ENCODE measurements at regions not wholly inside any gene's neighbourhood (a gene's known extent, or its start where the extent isn't known, plus 50 kb on each side); places are given as distances from the start of the nearest gene placed in this dataset.

- no peak overlapping the region for H3K4me2 ChIP-seq (ENCODE audit: low read length)
- H3K27me3 ChIP-seq (ENCODE audit: insufficient read depth, low read depth, low read length): no peaks in the 10 kb centered on the region
Measured at GRCh38 chr1:241413386-241413785, 56.4 kb upstream of the RGS7 start.

GRCh38 chr1:241412646-241413045, 55.6 kb upstream of the RGS7 start:
- no peak for TF ChIP-seq EZH2 (IDR thresholded peaks at IDR 0.05; ENCODE audit: borderline replicate concordance, insufficient read depth, low read length, poor library complexity, severe bottlenecking)
- no peak for TF ChIP-seq RAD21 (conservative IDR thresholded peaks at IDR 0.05)
- no peak for TF ChIP-seq REST (IDR thresholded peaks at IDR 0.05; ENCODE audit: borderline replicate concordance)
- TF ChIP-seq POLR2AphosphoS5 (IDR thresholded peaks at IDR 0.05): no peak
- Histone ChIP-seq H3F3A (ENCODE audit: insufficient read depth, low read length, poor library complexity, severe bottlenecking) (no peaks in the 10 kb centered on the region), H4K20me1 (ENCODE audit: insufficient read depth) (no peaks in the 10 kb centered on the region), H3K36me3 (ENCODE audit: insufficient read depth, low read length) (no peaks in the 10 kb centered on the region), H3K9me2 (ENCODE audit: insufficient read depth, low read length) (no peaks in the 10 kb centered on the region), H3K27me3 (ENCODE audit: insufficient read depth, low read depth, low read length) (no peaks in the 10 kb centered on the region), H2AFZ (ENCODE audit: low read depth, low read length) (no peak overlapping the region), H3K9ac (ENCODE audit: low read length) (no peak overlapping the region), H3K27ac (ENCODE audit: low read length) (no peak overlapping the region), H3K4me2 (ENCODE audit: low read length) (no peak overlapping the region), H3K9me3 (ENCODE audit: low read length) (no peaks in the 10 kb centered on the region), H3K79me2 (replicated peaks; ENCODE audit: insufficient read depth, low read length) (no peaks in the 10 kb centered on the region), H3K4me3 (ENCODE audit: low read length) (no peak overlapping the region)

More at GRCh38 chr1:241413386-241413785, 56.4 kb upstream of the RGS7 start:
- no peaks in the 10 kb centered on the region for H3K9me2 ChIP-seq (ENCODE audit: insufficient read depth, low read length)
- no peak overlapping the region for H2AFZ ChIP-seq (ENCODE audit: low read depth, low read length)
- TF ChIP-seq POLR2AphosphoS5 (IDR thresholded peaks at IDR 0.05): no peak
- no peak for TF ChIP-seq TAF1 (IDR thresholded peaks at IDR 0.05; ENCODE audit: low read depth)
- TF ChIP-seq EZH2 (IDR thresholded peaks at IDR 0.05; ENCODE audit: borderline replicate concordance, insufficient read depth, low read length, poor library complexity, severe bottlenecking): no peak
- no peak for TF ChIP-seq RAD21 (conservative IDR thresholded peaks at IDR 0.05)
- TF ChIP-seq, protein P1, sequence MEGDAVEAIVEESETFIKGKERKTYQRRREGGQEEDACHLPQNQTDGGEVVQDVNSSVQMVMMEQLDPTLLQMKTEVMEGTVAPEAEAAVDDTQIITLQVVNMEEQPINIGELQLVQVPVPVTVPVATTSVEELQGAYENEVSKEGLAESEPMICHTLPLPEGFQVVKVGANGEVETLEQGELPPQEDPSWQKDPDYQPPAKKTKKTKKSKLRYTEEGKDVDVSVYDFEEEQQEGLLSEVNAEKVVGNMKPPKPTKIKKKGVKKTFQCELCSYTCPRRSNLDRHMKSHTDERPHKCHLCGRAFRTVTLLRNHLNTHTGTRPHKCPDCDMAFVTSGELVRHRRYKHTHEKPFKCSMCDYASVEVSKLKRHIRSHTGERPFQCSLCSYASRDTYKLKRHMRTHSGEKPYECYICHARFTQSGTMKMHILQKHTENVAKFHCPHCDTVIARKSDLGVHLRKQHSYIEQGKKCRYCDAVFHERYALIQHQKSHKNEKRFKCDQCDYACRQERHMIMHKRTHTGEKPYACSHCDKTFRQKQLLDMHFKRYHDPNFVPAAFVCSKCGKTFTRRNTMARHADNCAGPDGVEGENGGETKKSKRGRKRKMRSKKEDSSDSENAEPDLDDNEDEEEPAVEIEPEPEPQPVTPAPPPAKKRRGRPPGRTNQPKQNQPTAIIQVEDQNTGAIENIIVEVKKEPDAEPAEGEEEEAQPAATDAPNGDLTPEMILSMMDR (IDR thresholded peaks at IDR 0.05; ENCODE audit: poor library complexity, severe bottlenecking): no peak
- H3K79me2 ChIP-seq (replicated peaks; ENCODE audit: insufficient read depth, low read length): no peaks in the 10 kb centered on the region
- no peaks in the 10 kb centered on the region for H4K20me1 ChIP-seq (ENCODE audit: insufficient read depth)
- no peak overlapping the region for H3K9ac ChIP-seq (ENCODE audit: low read length)
- H3K9me3 ChIP-seq (ENCODE audit: low read length): no peaks in the 10 kb centered on the region
- no peaks in the 10 kb centered on the region for H3F3A ChIP-seq (ENCODE audit: insufficient read depth, low read length, poor library complexity, severe bottlenecking)
- H3K36me3 ChIP-seq (ENCODE audit: insufficient read depth, low read length): no peaks in the 10 kb centered on the region
- H3K27ac ChIP-seq (ENCODE audit: low read length): no peak overlapping the region
- no peak overlapping the region for H3K4me3 ChIP-seq (ENCODE audit: low read length)

DNA sequence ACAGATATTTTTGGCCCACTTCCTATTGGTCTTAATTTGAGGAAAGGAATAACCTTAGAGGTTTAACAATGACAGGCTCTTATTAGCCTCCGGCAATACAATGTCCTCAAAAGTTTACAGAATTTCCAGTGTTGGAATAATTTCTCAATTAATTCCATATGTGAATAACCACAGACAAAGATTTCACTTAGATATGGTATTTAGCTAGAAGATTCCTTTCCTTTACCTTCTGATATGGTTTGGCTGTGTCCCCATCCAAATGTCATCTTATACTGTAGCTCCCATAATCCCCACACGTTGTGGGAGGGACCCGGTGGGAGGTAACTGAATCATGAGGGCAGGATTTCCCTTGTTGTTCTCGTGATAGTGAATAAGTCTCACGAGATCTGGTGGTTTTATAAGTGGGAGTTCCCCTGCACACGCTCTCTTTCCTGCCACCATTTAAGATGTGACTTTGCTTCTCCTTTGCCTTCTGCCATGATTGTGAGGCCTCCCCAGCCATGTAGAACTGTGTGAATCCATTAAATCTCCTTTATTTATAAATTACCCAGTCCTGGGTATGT, 54.9 kb upstream of the RGS7 start:
- H3K79me2 ChIP-seq (replicated peaks; ENCODE audit: insufficient read depth, low read length): no peaks in the 10 kb centered on the region
- H3F3A ChIP-seq (ENCODE audit: insufficient read depth, low read length, poor library complexity, severe bottlenecking): no peaks in the 10 kb centered on the region
- H4K20me1 ChIP-seq (ENCODE audit: insufficient read depth): no peaks in the 10 kb centered on the region
- H2AFZ ChIP-seq (ENCODE audit: low read depth, low read length): no peak overlapping the region
- H3K27me3 ChIP-seq (ENCODE audit: insufficient read depth, low read depth, low read length): no peaks in the 10 kb centered on the region
- no peak overlapping the region for H3K9ac ChIP-seq (ENCODE audit: low read length)
- no peaks in the 10 kb centered on the region for H3K9me2 ChIP-seq (ENCODE audit: insufficient read depth, low read length)
- no peak overlapping the region for H3K4me2 ChIP-seq (ENCODE audit: low read length)
- TF ChIP-seq RAD21 (conservative IDR thresholded peaks at IDR 0.05) (no peak), MXI1 (conservative IDR thresholded peaks at IDR 0.05; ENCODE audit: poor library complexity, severe bottlenecking) (no peak), TAF1 (IDR thresholded peaks at IDR 0.05; ENCODE audit: low read depth) (no peak), EZH2 (IDR thresholded peaks at IDR 0.05; ENCODE audit: borderline replicate concordance, insufficient read depth, low read length, poor library complexity, severe bottlenecking) (no peak), REST (IDR thresholded peaks at IDR 0.05; ENCODE audit: borderline replicate concordance) (no peak), EP300 (conservative IDR thresholded peaks at IDR 0.05; ENCODE audit: poor library complexity, severe bottlenecking) (no peak)
- TF ChIP-seq, protein P1 (IDR thresholded peaks at IDR 0.05; ENCODE audit: poor library complexity, severe bottlenecking): no peak
- H3K27ac ChIP-seq (ENCODE audit: low read length): no peak overlapping the region
- no peaks in the 10 kb centered on the region for H3K9me3 ChIP-seq (ENCODE audit: low read length)
- H3K4me3 ChIP-seq (ENCODE audit: low read length): no peak overlapping the region
- H3K36me3 ChIP-seq (ENCODE audit: insufficient read depth, low read length): no peaks in the 10 kb centered on the region

All from neural cell (in vitro differentiated cells).